CD4-positive, alpha-beta T cell treated with Interferon alpha-2 for 1 hour (primary cell): ENCODE measurements at regions not wholly inside any gene's neighbourhood (a gene's known extent, or its start where the extent isn't known, plus 50 kb on each side); places are given as distances from the start of the nearest gene placed in this dataset.
"Not testable (repeated sequence)": the region's sequence is repeated elsewhere in the genome, so short reads cannot be mapped to it uniquely, and the experiment has no call there.

ENCODE experiments used
- DNase-seq, 2 donors: peaks; one replicate each; pipeline ENCODE4 v3.0.0-alpha.2; 2020 to 2022

- no peak for DNase-seq
These were observed 337.5 kb downstream of the SOX9 start for GRCh38 chr17:72458301-72458700.

GRCh38 chr17:72460711-72461110, 339.9 kb downstream of the SOX9 start:
- DNase-seq = no peak

GRCh38 chr17:72461757-72462156, 340.9 kb downstream of the SOX9 start:
- no peak for DNase-seq

- no peak for DNase-seq
These were observed 341.6 kb downstream of the SOX9 start for GRCh38 chr17:72462407-72462806.

GRCh38 chr17:72462814-72463213, 342.0 kb downstream of the SOX9 start:
- DNase-seq = no peak

GRCh38 chr17:72463287-72464102, 342.7 kb downstream of the SOX9 start:
- DNase-seq = no peak

GRCh38 chr17:72464221-72464620, 343.4 kb downstream of the SOX9 start:
- DNase-seq = not testable (repeated sequence)

GRCh38 chr17:72465191-72466024, 344.6 kb downstream of the SOX9 start:
- no peak for DNase-seq

GRCh38 chr17:72466199-72466598, 345.4 kb downstream of the SOX9 start:
- DNase-seq = no peak

GRCh38 chr17:72466606-72467005, 345.8 kb downstream of the SOX9 start:
- DNase-seq = no peak

- DNase-seq = no peak
These were observed 347.2 kb downstream of the SOX9 start for GRCh38 chr17:72467841-72468653.

GRCh38 chr17:72468841-72469240, 348.0 kb downstream of the SOX9 start:
- DNase-seq = no peak

- DNase-seq = no peak
These were observed 349.4 kb downstream of the SOX9 start for GRCh38 chr17:72470121-72470705.

GRCh38 chr17:72470734-72471133, 349.9 kb downstream of the SOX9 start:
- no peak for DNase-seq

- no peak for DNase-seq
These were observed 350.5 kb downstream of the SOX9 start for GRCh38 chr17:72471296-72471695.

GRCh38 chr17:72472106-72472505, 351.3 kb downstream of the SOX9 start:
- DNase-seq = no peak

GRCh38 chr17:72472853-72473390, 352.1 kb downstream of the SOX9 start:
- not testable (repeated sequence) for DNase-seq

- no peak for DNase-seq
These were observed 353.4 kb downstream of the SOX9 start for GRCh38 chr17:72474243-72474642.

GRCh38 chr17:72474719-72475477, 354.1 kb downstream of the SOX9 start:
- no peak for DNase-seq

GRCh38 chr17:72476134-72476533, 355.3 kb downstream of the SOX9 start:
- no peak for DNase-seq

- no peak for DNase-seq
These were observed 355.8 kb downstream of the SOX9 start for GRCh38 chr17:72476575-72476986.

- no peak for DNase-seq
These were observed 356.7 kb downstream of the SOX9 start for GRCh38 chr17:72477491-72477890.
